ENCODE measurements at regions not wholly inside any gene's neighbourhood (a gene's known extent, or its start where the extent isn't known, plus 50 kb on each side); places are given as distances from the start of the nearest gene placed in this dataset.
A peak's percentile ranks its signal among the peaks of the same experiment; 100 is the strongest.

DNA sequence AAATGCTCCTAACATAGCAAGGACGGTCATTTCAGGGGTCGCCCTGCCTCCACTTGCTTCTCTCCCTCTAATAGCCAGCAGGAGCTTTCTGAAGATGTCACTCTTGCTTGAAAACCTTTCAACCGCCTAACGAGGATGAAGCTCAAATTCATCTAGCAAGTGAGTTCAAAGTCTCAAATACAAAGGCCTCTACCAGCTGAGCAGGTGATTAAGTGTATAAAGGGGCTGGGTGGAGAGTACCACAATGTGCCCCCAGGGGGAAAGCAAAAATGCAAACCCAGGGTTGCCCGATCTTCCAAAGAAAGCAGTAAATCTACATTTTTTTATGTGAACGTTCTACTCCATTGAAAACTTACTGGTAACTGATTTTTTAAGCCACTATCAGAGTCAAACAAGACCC is 50.4 kb upstream of the GRIP2 start:
- DNase-seq, result no peak

DNA sequence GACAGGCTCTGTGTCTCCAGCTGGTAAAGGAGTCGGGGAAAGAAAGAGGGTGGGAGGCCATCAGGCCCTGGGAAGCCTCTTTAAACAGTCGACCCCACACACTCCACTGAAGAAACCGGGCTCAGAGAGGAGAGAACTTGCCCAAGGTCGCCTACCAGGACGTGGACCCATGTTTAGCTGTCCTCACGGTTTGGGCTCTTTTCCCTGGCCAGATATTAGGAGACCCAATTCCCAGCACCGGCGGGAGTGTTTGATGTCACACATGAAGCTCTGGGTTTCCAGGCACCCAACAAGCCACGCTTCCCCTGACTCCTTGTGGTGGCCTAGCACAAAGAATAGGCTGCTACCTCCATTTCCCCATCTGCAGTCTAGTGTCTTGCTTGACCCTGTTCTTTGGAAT is 52.2 kb upstream of the GRIP2 start:
- DNase-seq, result no peak

DNA sequence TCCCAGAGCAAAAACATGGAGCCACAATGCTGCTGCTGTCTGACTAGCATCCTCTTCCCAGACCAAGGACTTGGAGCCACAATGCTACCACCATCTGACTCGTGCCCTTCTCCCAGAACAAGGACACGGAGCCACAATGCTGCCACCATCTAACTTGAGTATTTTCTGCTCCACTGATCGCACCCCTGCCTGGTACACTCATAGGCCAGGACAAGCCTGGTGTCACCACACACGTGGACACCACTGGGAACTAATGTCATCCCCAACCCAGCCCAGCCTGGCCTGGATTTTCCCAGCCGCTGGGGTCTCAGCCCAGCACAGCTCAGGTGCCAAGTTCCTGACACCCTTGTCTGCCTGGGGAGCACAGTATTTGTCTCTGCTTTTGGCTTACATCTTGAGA is 52.7 kb upstream of the GRIP2 start:
- no peak for DNase-seq

DNA sequence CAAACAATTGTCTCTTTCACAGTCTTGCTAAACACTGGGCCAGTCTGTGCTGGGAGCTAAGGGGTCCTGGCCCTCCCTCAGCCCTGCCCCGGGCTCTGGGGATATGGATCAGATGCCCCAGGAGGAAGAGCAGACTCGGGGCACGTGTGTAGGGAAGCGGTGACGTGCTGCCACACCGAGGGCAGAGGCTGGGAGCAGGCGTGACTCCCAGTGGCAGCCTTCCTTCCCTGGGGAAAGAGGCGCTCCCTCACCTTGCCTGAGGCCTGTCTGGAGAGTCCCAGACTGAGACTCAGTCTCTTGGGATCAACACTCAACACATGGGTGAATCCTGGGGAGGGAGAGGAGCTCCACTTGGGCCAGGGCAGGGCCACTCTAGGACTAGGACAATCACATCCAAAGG is 54.1 kb upstream of the GRIP2 start:
- DNase-seq, result no peak

DNA sequence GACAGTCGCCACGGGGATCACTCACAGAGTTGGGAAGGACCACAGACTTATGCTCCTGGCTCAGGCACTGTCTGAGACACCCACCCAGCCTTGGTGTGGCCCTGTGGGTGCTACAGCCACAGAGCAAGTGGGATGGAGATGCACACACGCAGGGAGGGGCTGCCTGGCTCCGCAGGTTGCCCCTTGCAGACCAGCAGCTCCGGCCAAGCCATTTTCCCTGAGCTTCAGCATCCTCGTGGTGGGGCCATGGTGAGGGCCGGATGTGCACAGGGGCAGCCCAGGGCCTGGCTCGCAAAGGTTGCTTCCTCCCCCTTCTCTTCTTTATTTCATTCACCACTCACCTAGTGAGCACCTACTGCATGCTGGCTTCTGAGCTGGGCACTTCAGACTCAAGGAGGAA is 55.4 kb upstream of the GRIP2 start:
- no peak for DNase-seq

DNA sequence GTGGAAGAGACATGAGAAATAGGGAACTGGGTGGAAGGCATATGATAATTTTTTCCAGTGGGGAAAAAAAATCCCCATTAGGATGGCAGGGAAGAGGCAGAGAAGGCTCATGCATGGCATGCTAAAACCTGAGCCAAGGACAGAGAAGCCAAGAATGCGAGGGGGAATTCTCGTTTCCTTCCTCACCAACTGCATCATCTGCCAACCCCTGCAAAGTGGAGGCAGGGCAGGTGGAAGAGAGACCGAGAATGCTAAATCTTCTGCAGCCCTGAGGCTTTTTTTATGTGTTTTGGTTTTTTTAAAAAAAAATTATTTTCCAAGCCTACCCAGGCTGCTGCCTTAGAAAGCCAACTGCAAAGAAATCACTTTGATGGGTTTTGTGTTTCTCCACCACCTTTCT is 54.3 kb upstream of the CCDC174 start:
- DNase-seq, result no peak

DNA sequence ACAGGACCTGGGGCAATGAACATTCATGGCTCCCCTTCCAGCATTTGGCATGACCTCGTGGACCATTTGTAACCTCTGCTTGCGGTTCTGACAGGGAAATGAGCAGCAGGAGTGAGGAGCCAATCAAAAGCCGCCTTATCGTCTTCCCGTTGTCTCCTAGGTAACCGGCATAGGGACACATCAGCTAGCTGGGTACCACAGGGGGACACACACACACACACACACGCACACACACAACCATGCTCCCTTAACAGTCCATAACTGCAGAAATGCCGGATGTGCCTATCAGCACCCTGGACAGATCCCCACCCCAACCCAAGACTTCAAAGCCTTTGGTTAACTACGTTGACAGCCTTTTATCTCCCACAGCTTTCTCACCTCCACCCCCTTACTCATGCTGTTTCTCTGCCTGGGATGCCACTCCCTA is 53.4 kb upstream of the CCDC174 start:
- DNase-seq, result peak in 3 of 5 donors; percentile 31 to 35 (median 33)

DNA sequence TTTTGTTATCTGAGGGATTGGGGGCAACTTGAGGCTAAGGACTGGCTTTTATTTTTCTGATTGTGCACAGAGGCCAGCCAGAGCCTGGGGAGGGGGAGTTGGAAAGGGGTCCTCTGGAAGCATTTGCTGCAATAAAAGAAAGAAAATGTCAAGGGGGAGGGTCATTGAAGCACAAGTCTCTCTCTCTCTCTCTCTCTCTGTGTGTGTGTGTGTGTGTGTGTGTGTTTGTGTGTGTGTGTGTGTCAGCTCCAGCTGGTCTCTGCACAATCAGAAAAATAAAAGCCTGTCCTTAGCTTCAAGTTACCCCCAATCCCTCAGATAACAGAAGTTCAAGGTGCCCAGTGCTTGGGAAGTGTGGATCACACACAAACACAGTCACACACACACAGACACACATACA is 52.1 kb upstream of the CCDC174 start:
- no peak for DNase-seq

DNA sequence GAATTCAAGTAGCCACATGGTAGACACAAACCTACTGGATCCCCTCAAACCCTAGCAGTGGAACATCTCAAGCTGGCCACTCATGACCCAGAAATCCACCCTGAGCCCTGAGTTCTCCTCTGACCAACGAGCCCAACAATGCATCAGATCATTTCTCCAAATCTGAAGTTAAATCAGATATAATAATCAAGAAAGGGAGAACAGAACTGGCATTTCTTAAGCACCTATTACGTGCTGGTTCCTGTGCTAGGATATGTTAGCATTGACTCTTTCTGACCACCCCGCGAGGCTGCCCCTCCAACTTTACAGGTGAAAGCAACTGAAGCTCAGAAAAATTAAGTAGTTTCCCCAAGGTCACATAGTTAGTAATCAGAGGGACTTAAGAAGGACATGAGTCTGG is 51.5 kb upstream of the CCDC174 start:
- DNase-seq, result no peak

DNA sequence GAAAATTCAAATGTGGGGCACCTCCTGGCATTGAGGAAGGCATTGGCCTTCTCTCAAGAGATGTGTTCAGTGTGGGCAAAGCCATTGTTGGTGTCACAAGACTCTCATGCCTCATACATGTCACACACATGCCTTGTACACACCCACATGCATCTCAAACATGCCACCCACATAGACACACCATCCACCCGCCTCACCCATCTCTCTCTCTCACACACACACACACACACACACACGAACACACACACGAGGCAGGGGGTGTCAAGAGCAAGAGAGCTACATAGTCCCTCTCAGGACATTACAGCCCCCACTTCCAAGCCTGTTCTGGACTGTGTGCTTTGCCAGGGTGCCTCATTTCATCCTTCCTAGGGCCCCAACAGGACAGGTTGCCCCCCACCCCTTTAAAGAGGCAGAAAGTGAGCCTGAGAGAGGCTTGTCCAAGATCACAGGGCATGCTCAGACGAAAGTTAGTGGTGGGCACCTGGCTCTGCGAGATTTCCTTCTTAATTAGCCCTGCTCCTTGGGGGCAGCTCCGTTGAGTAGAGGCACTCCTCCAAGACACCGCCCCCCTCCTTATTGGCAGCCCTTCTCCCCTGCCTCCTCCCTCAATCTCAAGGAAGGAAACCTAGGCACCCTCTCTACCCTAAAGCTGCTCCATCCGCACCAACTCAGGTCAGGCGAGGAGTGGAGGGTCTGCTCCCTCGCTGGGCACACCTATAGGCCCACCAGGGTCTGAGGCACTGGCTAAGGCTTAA is 50.5 kb upstream of the CCDC174 start:
- no peak for DNase-seq

DNA sequence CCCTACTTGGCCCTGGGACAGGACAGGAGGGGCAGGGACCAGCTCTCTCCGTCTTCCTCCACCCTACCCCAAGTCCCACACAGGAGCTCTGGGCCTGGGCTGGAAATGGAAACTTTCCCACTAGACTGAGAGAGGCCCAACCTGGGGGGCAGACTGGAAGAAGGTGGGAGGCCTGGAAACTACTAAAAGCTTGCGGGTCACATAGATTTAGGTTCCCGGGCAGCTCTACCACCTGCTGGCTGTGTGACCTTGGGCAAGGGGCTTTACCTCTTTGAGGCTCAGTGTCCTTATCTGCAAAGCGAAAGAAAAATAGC is 49.9 kb upstream of the CCDC174 start:
- no peak for DNase-seq

Measured in T-helper 1 cell (primary cell).